MG63 (cell line): ENCODE measurements at regions not wholly inside any gene's neighbourhood (a gene's known extent, or its start where the extent isn't known, plus 50 kb on each side); places are given as distances from the start of the nearest gene placed in this dataset.
A peak's percentile ranks its signal among the peaks of the same experiment; 100 is the strongest.

Experiments
- DNase-seq: peaks from one replicate; pipeline ENCODE4 v3.0.0-alpha.2; 2020
- H3K27me3 ChIP-seq: fragments of 250-450 bp; sonication (Bioruptor Pico); 2 replicates; pipeline ENCODE4 v1.5.1; 2020; ENCODE audit warnings: mild to moderate bottlenecking, moderate library complexity
- H3K36me3 ChIP-seq: fragments of 250-450 bp; sonication (Bioruptor Pico); 2 replicates; pipeline ENCODE4 v1.5.1; 2020; ENCODE audit warnings: mild to moderate bottlenecking, moderate library complexity
- H3K4me3 ChIP-seq: fragments of 250-450 bp; sonication (Bioruptor Pico); 2 replicates; pipeline ENCODE4 v1.5.1; 2020; ENCODE audit warnings: mild to moderate bottlenecking, moderate library complexity
- H3K9me3 ChIP-seq: fragments of 250-450 bp; sonication (Bioruptor Pico); 2 replicates; pipeline ENCODE4 v1.5.1; 2020; ENCODE audit warnings: mild to moderate bottlenecking, moderate library complexity

DNA sequence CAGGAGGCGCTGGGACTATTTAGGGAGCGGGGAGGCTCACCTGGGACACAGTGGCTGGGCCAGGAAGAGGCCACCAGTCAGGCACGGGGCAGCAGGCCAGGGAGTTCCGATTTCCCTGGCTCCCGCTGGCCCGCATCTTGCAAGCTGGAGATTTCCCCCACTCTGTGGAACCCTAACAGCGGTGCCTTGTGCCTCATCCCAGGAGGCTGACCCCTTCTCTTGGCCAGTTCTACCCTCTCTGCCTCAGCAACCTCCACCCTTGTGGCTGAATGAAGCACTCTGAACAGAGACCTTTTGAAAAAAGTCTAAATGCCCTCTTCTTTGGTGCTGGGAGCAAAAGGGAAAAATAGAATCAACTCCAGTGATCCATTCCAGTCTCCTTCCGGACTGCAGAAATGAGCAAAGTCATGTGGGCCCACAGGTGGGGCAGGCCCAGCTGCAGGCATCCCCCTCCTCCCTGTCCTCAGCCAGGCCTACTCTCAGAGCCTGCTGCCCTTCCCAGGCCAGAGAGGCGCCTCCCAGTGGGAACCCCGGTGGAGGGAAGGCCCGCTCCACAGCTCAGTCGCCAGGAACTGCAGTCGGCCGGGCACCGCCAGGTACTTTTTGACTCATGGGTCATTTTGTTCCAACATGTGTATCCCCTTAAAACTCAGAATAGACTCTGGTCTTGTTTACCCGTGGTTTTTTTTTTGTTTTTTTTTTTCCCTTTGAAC, 155.5 kb downstream of the ZNF248 start:
- no peaks in the 10 kb centered on the region for H3K27me3 ChIP-seq
- DNase-seq, result no peak
- no peak overlapping the region for H3K4me3 ChIP-seq
- no peaks in the 10 kb centered on the region for H3K9me3 ChIP-seq
- no peaks in the 10 kb centered on the region for H3K36me3 ChIP-seq

DNA sequence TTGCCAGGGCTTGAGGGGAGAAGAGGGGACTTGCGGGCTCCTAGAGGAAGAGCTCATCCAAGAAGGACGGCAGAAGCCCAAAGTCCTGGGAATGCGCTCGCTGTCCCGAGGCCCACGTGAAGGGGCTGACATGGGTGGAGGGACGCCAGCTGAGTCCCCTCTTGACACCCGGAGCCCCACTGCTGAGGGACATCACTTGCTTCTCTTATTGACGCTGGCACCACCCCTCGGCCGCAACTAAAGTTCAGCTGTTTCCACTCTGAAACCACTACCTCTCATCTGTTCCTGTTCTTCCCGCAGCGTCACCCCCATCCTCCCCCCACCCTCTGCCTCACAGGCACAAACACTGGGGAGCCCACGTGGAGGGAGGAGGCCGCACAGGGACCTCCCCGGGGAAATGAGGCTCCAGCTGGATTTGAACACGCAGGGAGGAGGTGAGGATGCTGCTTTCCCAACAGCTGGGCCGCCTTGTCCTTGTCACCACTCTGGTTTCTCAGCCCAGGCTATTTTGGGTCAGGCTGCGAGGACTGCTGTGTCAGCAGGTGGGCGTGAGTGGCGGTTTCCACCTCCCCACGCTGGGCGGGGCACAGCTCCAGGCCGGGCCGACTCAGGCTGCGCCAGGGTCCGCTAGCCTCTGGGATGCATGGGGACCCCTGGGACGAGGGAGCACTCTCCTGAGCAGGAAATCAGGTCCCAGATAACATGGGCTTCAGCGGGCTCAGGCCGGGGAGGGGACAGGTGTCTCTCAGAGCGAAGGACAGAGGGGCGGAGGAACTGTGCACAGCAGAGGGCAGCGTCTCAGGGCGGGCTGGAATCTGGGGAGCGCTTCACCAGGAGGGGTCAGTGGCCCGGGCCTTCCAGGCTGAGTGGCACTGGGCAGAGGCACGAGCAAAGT, 156.3 kb downstream of the ZNF248 start:
- H3K27me3 ChIP-seq, result no peaks in the 10 kb centered on the region
- H3K36me3 ChIP-seq, result no peaks in the 10 kb centered on the region
- no peak for DNase-seq
- H3K4me3 ChIP-seq, result no peak overlapping the region
- H3K9me3 ChIP-seq, result no peaks in the 10 kb centered on the region

DNA sequence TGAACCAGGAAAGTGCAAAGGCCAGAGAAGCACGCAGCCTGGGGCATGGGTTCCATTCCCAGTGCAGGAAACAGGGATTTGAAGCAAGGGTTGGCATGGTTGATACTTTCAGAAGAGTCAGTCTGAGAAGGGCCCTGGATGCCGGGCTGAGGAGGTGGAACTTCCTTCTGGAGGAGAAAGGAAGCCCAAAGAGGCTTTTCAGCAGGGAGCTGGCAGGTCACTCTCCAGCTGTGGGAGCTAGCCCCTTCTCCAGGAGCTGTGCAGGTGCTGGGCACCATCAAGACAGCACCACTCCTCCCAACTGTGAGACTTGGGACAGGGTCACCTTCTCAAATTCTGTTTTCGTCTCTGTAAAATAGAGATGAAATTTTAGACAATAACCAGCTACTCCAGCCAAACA, 169.8 kb downstream of the ZNF248 start:
- H3K36me3 ChIP-seq, result no peaks in the 10 kb centered on the region
- H3K27me3 ChIP-seq, result no peaks in the 10 kb centered on the region
- H3K4me3 ChIP-seq, result no peak overlapping the region
- DNase-seq, result no peak
- H3K9me3 ChIP-seq, result 0 out of 2 replicates have a peak, but pooled peaks cover 4% of the 10 kb centered on the region

DNA sequence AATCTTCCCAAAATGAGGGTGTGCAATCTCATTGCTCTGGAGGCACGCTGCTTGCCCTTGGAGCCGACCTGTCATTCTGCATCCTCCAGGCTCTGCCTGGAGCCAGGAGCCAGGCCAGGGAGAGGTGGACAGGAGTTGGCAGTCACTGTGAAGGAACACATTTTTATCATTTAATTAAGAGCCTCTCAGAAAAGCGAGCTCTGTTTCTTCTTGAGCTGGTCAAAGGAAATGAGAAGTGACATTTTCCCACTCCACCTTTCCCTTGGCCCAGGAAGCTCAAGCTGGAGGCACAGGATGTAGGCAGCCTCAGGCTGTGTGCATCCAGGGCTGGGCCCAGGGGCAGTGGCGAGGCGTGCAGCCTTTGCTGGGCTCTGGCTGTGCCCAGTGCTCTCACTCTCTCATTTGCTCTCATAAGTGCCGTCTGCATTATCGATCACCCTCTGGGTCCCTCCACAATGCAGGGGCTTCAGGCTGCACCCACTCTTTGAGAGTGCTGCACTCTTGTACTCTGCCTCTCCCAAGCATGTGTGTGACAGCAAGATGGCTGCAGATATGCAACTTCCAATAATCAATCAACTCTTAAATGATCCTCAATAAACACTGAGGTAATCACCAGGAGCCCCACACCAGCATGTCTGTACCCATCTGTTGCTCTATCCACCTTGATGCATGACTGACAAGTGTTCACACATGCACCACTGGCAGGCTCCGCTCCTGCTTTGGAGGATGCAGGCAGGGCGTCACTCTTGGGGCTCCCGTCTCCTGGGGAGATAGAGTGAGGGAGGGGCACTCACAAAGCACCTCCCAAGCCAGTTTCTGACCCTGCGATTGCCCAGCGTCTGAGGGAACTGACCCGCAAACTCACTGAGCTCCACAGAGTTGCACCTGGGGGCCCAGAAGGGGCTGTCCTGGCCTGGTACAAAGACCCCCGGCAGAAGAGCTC, 171.4 kb downstream of the ZNF248 start:
- DNase-seq, result no peak
- H3K4me3 ChIP-seq, result no peak overlapping the region
- no peaks in the 10 kb centered on the region for H3K27me3 ChIP-seq
- 0 out of 2 replicates have a peak, but pooled peaks cover 4% of the 10 kb centered on the region for H3K9me3 ChIP-seq
- no peaks in the 10 kb centered on the region for H3K36me3 ChIP-seq

DNA sequence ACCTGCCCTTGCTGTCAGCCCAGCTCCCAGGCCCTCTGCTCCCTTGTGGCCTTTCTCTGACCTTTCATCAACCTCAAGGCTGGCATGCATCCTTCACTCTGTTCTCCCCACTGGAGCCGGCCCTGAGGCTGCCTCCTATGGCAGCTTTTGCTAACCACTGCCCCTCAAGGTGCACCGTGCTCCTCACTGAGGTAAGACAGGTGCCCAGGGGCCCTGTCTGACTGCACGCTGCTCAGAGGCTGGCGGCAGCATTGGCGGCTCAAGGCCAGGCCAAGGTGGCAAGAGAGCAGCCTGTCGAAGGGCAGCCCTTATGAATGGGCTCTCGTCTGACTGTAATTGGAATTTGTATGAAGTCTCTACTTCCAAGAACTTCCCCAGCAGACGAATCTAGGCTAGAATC, 172.6 kb downstream of the ZNF248 start:
- DNase-seq, result no peak
- no peaks in the 10 kb centered on the region for H3K27me3 ChIP-seq
- no peak overlapping the region for H3K4me3 ChIP-seq
- no peaks in the 10 kb centered on the region for H3K36me3 ChIP-seq
- H3K9me3 ChIP-seq, result no peaks in the 10 kb centered on the region

DNA sequence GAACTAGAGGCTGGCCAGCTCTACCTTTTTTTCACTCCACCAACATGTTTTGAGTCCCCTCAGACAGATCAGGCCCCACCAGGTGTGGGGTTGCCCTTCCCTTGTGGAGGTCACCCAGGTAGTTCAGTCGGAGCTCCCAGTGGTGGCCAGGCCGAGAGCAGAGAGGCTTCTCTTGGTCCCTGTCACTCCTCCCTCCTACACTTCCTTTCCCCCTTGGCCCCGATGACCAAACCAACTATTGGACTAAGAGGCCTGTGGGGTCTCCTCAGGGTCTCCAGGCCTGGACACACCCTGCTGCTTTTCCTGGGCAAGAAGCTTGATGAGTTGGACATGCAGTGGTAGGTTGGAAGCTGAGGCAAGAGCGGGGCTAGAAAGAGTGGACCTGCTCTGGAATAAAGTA, 174.8 kb downstream of the ZNF248 start:
- no peak overlapping the region for H3K4me3 ChIP-seq
- no peaks in the 10 kb centered on the region for H3K27me3 ChIP-seq
- no peaks in the 10 kb centered on the region for H3K9me3 ChIP-seq
- DNase-seq, result no peak
- H3K36me3 ChIP-seq, result no peaks in the 10 kb centered on the region

DNA sequence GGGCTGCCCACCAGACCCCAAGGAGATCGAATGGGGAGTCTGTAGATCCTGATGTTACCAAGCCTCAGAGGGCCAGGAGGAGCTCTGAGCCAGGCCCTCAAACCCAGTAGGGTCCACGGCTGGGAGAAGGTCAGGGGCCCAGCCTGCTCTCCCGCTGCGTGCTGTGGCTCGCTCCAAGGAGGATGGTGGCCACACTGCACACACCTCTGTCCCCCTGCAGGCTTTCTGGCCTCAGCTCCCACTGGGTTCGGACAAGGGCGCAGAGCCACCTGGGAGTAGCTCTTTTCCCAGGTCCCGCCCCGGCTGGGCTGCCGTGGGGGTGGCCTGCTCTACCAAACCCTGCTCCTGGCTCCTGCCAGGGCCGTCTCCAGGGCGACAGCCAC, 175.8 kb downstream of the ZNF248 start:
- no peak overlapping the region for H3K4me3 ChIP-seq
- H3K27me3 ChIP-seq, result no peaks in the 10 kb centered on the region
- no peaks in the 10 kb centered on the region for H3K36me3 ChIP-seq
- no peak for DNase-seq
- H3K9me3 ChIP-seq, result no peaks in the 10 kb centered on the region

DNA sequence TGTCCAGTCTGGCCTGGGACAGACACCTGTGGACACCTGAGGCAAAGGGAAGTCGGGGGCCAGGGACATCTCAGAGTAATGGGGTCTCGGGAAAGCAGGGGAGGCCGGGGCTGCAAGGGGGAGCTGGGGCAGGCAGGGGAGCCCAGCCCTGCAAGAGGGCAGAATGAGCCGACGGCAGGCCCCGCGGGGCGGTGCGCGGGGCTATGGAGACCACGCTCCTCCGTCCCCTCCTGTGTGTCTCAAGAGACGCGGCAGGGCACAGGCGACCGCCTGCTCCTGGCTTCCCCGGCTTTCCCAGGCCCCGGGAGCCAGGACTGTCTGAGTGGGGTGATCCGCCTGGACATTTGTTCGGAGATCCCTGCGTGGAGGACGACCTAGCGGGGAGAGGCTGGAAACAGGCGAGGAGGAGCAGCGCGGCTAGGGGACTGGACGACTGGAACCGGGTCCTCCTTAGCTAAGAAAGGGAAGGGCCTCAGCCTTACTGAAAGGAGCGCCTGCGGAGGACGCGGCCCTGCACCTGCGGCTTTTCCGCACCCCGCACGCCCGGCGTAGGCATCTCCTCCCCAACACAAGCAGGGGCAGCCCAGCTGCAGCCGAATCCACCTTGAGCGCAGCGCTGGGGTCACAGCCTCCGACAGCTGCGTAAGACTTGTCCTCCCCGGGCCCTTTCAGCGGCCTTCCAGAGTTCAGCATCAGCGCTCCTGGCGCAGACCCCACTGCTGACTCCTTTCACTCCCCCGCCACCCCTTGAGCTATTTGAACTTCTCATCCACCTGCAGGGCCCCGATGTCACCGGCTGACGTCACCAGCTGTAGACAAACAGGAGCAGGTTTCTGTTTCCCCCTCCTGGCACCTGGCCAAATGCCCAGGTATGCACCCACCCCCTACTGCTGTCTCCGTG, 176.4 kb downstream of the ZNF248 start:
- Histone ChIP-seq H3K27me3 (no peaks in the 10 kb centered on the region), H3K36me3 (no peaks in the 10 kb centered on the region), H3K4me3 (no peak overlapping the region), H3K9me3 (no peaks in the 10 kb centered on the region)
- no peak for DNase-seq

DNA sequence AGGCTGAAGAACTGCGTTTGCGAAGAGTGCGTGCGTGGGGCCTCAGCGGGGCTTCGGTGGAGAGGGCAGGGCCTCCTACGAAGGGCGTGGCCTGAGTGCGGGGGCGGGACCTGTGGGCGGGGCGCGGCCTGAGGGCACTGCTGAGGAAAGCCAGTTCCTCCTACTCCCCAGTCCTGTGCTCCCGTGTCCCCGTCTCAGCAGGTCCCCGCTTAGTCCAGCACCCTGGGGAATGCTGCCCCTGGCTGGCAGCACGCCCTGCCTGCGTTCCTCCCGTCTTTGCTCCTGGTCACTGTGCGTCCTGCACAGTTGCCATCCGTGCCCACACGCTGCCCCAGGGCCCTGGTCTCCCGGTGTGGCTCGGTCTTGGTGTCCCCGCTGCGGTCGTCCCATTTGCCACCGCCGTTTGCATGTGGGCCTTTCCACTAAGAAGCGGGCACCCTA, 177.1 kb downstream of the ZNF248 start:
- no peaks in the 10 kb centered on the region for H3K9me3 ChIP-seq
- no peak for DNase-seq
- H3K27me3 ChIP-seq, result no peaks in the 10 kb centered on the region
- no peaks in the 10 kb centered on the region for H3K36me3 ChIP-seq
- H3K4me3 ChIP-seq, result no peak overlapping the region

DNA sequence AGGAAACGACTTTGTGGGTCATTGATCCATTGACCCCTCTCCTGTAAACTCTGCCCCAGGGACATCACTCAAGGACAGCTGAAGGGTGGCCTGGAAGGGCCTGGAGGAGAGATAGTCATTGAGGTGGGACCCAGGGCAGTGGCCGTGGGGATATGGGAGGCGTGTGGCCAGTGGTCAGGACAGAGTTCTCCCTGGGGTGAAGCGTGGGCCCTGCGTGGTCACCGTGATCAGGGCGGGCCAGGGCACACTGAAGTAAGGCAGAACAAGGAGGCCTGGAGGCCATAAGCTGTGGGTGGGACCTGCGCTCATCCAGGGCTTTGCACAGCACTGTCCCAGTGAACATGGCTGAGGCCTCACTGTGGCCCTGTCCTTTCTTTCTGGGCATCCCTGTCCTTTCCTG, 177.9 kb downstream of the ZNF248 start:
- DNase-seq, result no peak
- Histone ChIP-seq H3K9me3 (no peaks in the 10 kb centered on the region), H3K27me3 (no peaks in the 10 kb centered on the region), H3K4me3 (no peak overlapping the region), H3K36me3 (no peaks in the 10 kb centered on the region)

DNA sequence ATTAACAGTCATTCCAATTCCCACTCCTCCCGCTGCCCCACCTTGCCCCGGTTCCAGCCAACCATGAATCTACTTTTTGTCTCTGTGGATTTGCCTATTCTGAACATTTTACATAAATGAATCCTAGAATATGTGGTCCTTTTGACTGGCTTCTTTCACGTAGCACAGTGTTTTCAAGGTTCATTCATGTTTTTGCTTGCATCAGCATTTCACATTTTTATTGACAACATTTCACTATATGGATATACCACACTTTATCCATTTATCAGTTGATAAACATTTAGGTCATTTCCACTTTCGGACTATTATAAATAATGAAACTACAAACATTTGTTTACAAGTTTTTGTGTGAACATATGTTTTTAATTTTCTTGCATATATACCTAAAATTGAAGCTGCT, 182.0 kb downstream of the ZNF248 start:
- H3K27me3 ChIP-seq, result no peaks in the 10 kb centered on the region
- no peaks in the 10 kb centered on the region for H3K36me3 ChIP-seq
- 0 out of 2 replicates have a peak, but pooled peaks cover 1% of the 10 kb centered on the region for H3K9me3 ChIP-seq
- no peak for DNase-seq
- H3K4me3 ChIP-seq, result no peak overlapping the region

DNA sequence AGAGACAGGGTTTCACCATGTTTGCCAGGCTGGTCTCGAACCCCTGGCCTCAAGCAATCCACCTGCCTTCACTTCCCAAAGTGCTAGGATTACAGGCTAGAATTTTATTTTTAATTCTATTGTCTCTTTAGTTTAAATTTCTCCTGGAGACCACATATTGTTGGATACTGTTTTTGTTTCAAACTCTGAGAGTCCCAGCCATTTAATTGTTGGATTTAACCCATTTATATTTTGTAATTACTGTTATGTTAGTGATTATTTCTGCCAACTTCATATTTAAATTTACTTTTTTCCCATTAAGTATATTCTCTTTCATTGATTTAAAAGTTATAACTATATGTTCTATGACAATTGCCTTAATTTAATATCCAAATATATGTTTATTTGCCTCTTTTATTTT, 185.6 kb downstream of the ZNF248 start:
- Histone ChIP-seq H3K4me3 (no peak overlapping the region), H3K36me3 (no peaks in the 10 kb centered on the region), H3K27me3 (no peaks in the 10 kb centered on the region), H3K9me3 (0 out of 2 replicates have a peak, but pooled peaks cover 1% of the 10 kb centered on the region)
- DNase-seq, result no peak

DNA sequence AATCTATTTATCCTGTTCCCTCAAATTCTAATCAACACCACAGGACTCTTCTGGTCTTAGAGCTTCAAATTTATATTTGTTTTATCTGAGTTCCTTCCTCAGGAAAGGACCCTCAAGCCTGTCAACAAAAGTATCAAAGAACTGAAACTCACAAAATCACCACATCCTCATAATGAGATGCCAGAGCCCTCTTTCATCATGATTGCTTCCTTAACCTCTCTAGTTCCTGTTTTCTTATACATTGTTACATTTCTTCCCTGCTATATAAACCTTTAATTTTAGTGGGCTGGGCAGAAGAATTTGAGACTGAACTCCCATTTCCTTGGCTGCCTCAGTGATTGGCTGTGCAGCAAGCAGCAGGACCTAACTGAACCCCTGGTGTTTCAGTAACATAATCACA, 189.7 kb downstream of the ZNF248 start:
- H3K36me3 ChIP-seq, result no peaks in the 10 kb centered on the region
- H3K9me3 ChIP-seq, result 0 out of 2 replicates have a peak, but pooled peaks cover 1% of the 10 kb centered on the region
- H3K4me3 ChIP-seq, result no peak overlapping the region
- no peaks in the 10 kb centered on the region for H3K27me3 ChIP-seq
- no peak for DNase-seq

DNA sequence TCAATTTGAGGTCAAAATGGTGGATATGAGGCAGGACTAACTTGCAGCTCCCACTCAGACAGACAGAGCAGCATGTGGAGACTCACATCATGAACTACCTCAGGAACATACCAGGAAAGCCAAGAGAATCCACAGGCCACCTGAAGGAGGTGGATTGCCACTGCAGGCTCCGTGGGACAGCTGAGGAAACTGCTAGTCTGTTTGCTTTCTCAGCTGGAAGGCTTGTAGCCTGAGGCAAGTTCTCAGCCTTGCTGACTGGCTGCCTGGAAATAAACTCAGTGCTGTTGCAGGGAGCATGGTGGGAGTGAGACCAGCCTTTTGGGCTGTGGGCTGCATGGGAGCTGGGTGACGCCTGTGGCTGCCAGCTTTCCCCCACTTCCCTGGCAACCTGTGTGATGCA, 202.9 kb downstream of the ZNF248 start:
- DNase-seq, result no peak
- no peaks in the 10 kb centered on the region for H3K27me3 ChIP-seq
- peaks cover 3% of the 10 kb centered on the region; the same call in 1 of the 2 replicates for H3K9me3 ChIP-seq
- H3K4me3 ChIP-seq, result no peak overlapping the region
- H3K36me3 ChIP-seq, result no peaks in the 10 kb centered on the region

DNA sequence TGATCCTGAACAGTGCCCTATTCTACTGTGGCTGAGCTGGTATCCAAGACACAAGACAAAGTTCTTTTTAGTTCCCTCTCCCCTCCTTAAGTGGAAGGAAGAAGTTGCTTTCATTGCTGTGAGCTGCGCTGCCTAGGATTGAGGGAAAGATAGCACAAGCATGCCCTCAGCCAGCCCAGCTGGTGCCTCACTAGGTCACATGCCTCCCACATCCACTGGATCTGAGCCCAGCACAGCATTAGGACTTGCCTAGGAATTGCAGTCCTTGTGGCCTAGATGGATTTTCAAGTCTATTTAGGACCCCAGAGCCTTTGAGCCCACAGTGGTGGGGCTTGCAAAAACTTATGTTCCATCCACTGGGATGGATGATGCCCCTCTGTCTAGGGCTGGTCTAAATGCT, 214.2 kb downstream of the ZNF248 start:
- Histone ChIP-seq H3K9me3 (no peaks in the 10 kb centered on the region), H3K36me3 (no peaks in the 10 kb centered on the region), H3K27me3 (no peaks in the 10 kb centered on the region), H3K4me3 (no peak overlapping the region)
- peak; percentile 19 for DNase-seq

DNA sequence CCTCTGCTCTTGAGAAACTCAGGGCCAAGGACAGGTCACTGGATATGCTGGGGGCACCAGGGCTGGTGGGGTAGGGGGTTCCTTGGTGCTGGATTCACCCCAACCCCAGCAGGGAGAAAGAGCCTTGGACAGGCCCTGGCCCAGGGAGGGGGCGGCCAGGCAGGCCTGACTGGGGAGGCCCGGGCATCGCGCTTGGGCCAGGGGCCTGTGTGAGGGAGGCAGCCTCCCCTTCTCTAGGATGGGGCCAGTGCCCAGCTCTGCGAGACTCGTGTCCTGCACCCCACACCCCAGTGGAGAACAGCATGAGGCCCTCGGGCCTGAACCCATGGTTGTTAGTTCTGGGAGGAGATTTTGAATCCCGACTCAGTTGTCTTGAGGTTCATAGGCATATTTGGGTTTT, 217.1 kb downstream of the ZNF248 start:
- Histone ChIP-seq H3K4me3 (no peak overlapping the region), H3K9me3 (no peaks in the 10 kb centered on the region; the same call in 1 of the 2 replicates), H3K36me3 (no peaks in the 10 kb centered on the region), H3K27me3 (no peaks in the 10 kb centered on the region)
- no peak for DNase-seq
